ENCODE measurements at regions not wholly inside any gene's neighbourhood (a gene's known extent, or its start where the extent isn't known, plus 50 kb on each side); places are given as distances from the start of the nearest gene placed in this dataset.

- CTCF ChIA-PET = no interaction called here
- Mint-ChIP-seq H3K27me3 (ENCODE audit: unreplicated experiment) (no peaks in the 10 kb centered on the region), H3K4me1 (ENCODE audit: low read depth, unreplicated experiment) (peaks cover 59% of the 10 kb centered on the region), H3K36me3 (ENCODE audit: insufficient read depth, unreplicated experiment) (peaks cover 4% of the 10 kb centered on the region), H3K4me3 (ENCODE audit: low read depth, unreplicated experiment) (no peak overlapping the region), H3K27ac (ENCODE audit: unreplicated experiment) (peak overlapping the region; percentile 31), H3K9me3 (ENCODE audit: low read depth, unreplicated experiment) (peaks cover 3% of the 10 kb centered on the region)
- DNase-seq = no peak
- intact Hi-C loops (cut with micrococcal nuclease; ENCODE audit: unreplicated experiment) = no loop called here
- no TSS peak for BruUV-seq (replicated peaks)
- TF ChIP-seq CTCF (IDR thresholded peaks at IDR 0.05; ENCODE audit: unreplicated experiment) = no peak
These were observed 769.0 kb upstream of the NR2F2 start for GRCh38 chr15:95561463-95561862.

DNA sequence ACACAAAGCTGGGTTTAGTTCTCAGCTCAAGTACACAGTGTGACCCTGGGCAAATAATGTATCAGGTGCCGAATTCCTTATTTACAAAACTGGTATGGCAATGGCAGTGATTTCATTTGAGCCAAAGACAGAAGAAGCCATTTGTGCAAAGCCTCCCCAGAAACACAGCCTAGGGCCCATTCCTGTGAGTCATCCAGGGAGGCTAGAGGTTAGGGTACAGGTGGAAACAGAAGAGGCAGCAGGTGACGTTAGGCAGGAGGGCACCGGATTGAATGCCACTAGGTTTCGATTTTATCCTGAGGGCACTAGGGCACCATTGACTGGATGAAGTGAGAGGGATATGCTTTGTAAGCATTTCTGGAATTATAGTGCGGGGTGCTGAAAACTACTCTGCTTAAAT, 766.9 kb upstream of the NR2F2 start:
- BruUV-seq (replicated peaks) = no TSS peak
- intact Hi-C loops (cut with micrococcal nuclease; ENCODE audit: unreplicated experiment) = no loop called here
- CTCF ChIA-PET = interaction anchor here (0.8 kb wide), 1 partner anchor 24 kb away, joined by 3 read pairs; no protein-coding TSS in a partner anchor

DNA sequence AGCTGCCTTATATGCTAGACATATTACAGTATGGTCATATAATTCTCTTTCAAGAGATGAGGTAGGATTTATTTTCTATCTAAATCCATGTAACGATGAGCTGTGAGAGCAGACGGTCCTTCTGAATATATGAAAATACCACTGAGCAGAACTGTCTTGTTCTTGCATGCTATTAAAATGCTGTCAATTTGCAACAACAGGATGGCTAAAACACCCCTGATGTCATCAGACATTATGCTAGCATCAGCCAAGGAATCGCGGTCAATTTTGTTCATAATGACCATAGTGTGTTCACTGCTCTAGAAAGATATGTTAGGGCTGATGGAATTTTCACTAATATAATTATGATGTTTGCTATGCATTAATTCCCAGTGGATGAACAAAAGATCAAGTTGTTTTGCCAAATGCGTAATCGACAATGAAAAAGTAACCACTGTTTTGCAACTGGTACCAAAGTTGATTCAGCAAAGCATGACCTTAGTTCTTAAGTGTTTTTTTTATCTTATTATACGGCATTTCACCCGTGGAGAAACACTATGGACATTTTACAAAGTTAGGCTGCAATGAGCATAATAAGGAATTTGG, 765.4 kb upstream of the NR2F2 start:
- no peak for DNase-seq
- Mint-ChIP-seq H3K27me3 (ENCODE audit: unreplicated experiment) (no peaks in the 10 kb centered on the region), H3K4me1 (ENCODE audit: low read depth, unreplicated experiment) (peaks cover 28% of the 10 kb centered on the region), H3K9me3 (ENCODE audit: low read depth, unreplicated experiment) (no peaks in the 10 kb centered on the region), H3K36me3 (ENCODE audit: insufficient read depth, unreplicated experiment) (peaks cover 4% of the 10 kb centered on the region), H3K4me3 (ENCODE audit: low read depth, unreplicated experiment) (no peak overlapping the region), H3K27ac (ENCODE audit: unreplicated experiment) (no peak overlapping the region)
- CTCF ChIA-PET = no interaction called here
- BruUV-seq (replicated peaks) = no TSS peak
- intact Hi-C loops (cut with micrococcal nuclease; ENCODE audit: unreplicated experiment) = no loop called here
- TF ChIP-seq CTCF (IDR thresholded peaks at IDR 0.05; ENCODE audit: unreplicated experiment) = no peak

More for the DNA sequence above, 766.9 kb upstream of the NR2F2 start:
- peak overlapping the region; percentile 55 for H3K27ac Mint-ChIP-seq (ENCODE audit: unreplicated experiment)
- H3K4me1 Mint-ChIP-seq (ENCODE audit: low read depth, unreplicated experiment) = peaks cover 42% of the 10 kb centered on the region
- DNase-seq = peak; percentile 38
- peaks cover 4% of the 10 kb centered on the region for H3K36me3 Mint-ChIP-seq (ENCODE audit: insufficient read depth, unreplicated experiment)
- H3K9me3 Mint-ChIP-seq (ENCODE audit: low read depth, unreplicated experiment) = peaks cover 3% of the 10 kb centered on the region
- H3K4me3 Mint-ChIP-seq (ENCODE audit: low read depth, unreplicated experiment) = no peak overlapping the region
- TF ChIP-seq CTCF (IDR thresholded peaks at IDR 0.05; ENCODE audit: unreplicated experiment) = no peak
- H3K27me3 Mint-ChIP-seq (ENCODE audit: unreplicated experiment) = no peaks in the 10 kb centered on the region

GRCh38 chr15:95565690-95566089, 764.8 kb upstream of the NR2F2 start:
- H3K36me3 Mint-ChIP-seq (ENCODE audit: insufficient read depth, unreplicated experiment) = peaks cover 4% of the 10 kb centered on the region
- no peak overlapping the region for H3K27ac Mint-ChIP-seq (ENCODE audit: unreplicated experiment)
- H3K27me3 Mint-ChIP-seq (ENCODE audit: unreplicated experiment) = no peaks in the 10 kb centered on the region
- CTCF ChIA-PET = no interaction called here
- intact Hi-C loops (cut with micrococcal nuclease; ENCODE audit: unreplicated experiment) = no loop called here
- no TSS peak for BruUV-seq (replicated peaks)
- no peak overlapping the region for H3K4me3 Mint-ChIP-seq (ENCODE audit: low read depth, unreplicated experiment)
- H3K9me3 Mint-ChIP-seq (ENCODE audit: low read depth, unreplicated experiment) = no peaks in the 10 kb centered on the region
- TF ChIP-seq CTCF (IDR thresholded peaks at IDR 0.05; ENCODE audit: unreplicated experiment) = no peak
- DNase-seq = no peak
- H3K4me1 Mint-ChIP-seq (ENCODE audit: low read depth, unreplicated experiment) = peaks cover 28% of the 10 kb centered on the region

Data from Calu3 (cell line).